H1 (cell line): ENCODE measurements at regions not wholly inside any gene's neighbourhood (a gene's known extent, or its start where the extent isn't known, plus 50 kb on each side); places are given as distances from the start of the nearest gene placed in this dataset.

Source experiments
- EZH2 ChIP-seq: fragments of 200-600 bp; sonication (generic); IDR thresholded peaks from 2 replicates; pipeline ENCODE4 v1.7.1; 2012; ENCODE audit warnings: low read depth, mild to moderate bottlenecking, moderate library complexity, low read length, inconsistent platforms; ENCODE audit not compliant: severe bottlenecking
- RBBP5 ChIP-seq: IDR thresholded peaks from 2 replicates; pipeline ENCODE4 v1.7.1; 2012; ENCODE audit warnings: low read depth, mild to moderate bottlenecking, inconsistent platforms, low read length, moderate library complexity, borderline replicate concordance
- SIRT6 ChIP-seq: IDR thresholded peaks from one replicate; pipeline ENCODE4 v1.7.1; 2012; ENCODE audit warnings: low read length, inconsistent platforms
- TEAD4 ChIP-seq: IDR thresholded peaks from 2 replicates; pipeline ENCODE4 v1.6.1; 2012; ENCODE audit warnings: low read depth, low read length, inconsistent platforms, mixed read lengths

GRCh38 chr1:106121728-106122127, 934.7 kb upstream of the PRMT6 start (continued):
- no peak for TF ChIP-seq RBBP5
- TF ChIP-seq SIRT6 = no peak
- no peak for TF ChIP-seq EZH2
- no peak for TF ChIP-seq TEAD4
- TF ChIP-seq, all 59 proteins: peak for 0
